IgD-negative memory B cell (primary cell): ENCODE measurements at regions not wholly inside any gene's neighbourhood (a gene's known extent, or its start where the extent isn't known, plus 50 kb on each side); places are given as distances from the start of the nearest gene placed in this dataset.

ENCODE experiments used
- H3K27ac Mint-ChIP-seq, 3 donors: one replicate each; pipeline ENCODE4 v1.8.0; 2020 to 2022; ENCODE audit warnings: mild to moderate bottlenecking in 3 of 3, mixed read lengths in 3 of 3, moderate library complexity in 1 of 3
- H3K27me3 Mint-ChIP-seq: one replicate; pipeline ENCODE4 v1.8.0; 2021; ENCODE audit warnings: mixed read lengths
- H3K36me3 Mint-ChIP-seq: one replicate; pipeline ENCODE4 v1.8.0; 2020; ENCODE audit warnings: mild to moderate bottlenecking, mixed read lengths
- H3K4me1 Mint-ChIP-seq, 3 donors: one replicate each; pipeline ENCODE4 v1.8.0; 2020 to 2022; ENCODE audit warnings: mixed read lengths in 3 of 3, mild to moderate bottlenecking in 1 of 3
- H3K4me3 Mint-ChIP-seq, 4 donors: one replicate each; pipeline ENCODE4 v1.8.0; 2020 to 2022; ENCODE audit warnings: mild to moderate bottlenecking in 4 of 4, mixed read lengths in 4 of 4, moderate library complexity in 3 of 4
- H3K9me3 Mint-ChIP-seq, 3 donors: one replicate each; pipeline ENCODE4 v1.8.0; 2020 to 2021; ENCODE audit warnings: mixed read lengths in 3 of 3, mild to moderate bottlenecking in 1 of 3

GRCh38 chr13:85469320-85469719, 329.9 kb downstream of the SLITRK6 start:
- H3K4me1 Mint-ChIP-seq = no peaks in the 10 kb centered on the region
- H3K36me3 Mint-ChIP-seq = no peaks in the 10 kb centered on the region
- H3K27ac Mint-ChIP-seq = no peak overlapping the region
- H3K27me3 Mint-ChIP-seq = no peaks in the 10 kb centered on the region
- H3K4me3 Mint-ChIP-seq = no peak overlapping the region
- peaks cover 5 to 12% (median 5%) of the 10 kb centered on the region in 3 donors for H3K9me3 Mint-ChIP-seq

- H3K36me3 Mint-ChIP-seq = no peaks in the 10 kb centered on the region
- H3K27me3 Mint-ChIP-seq = no peaks in the 10 kb centered on the region
- H3K4me3 Mint-ChIP-seq = no peak overlapping the region
- peaks cover 7 to 12% (median 9%) of the 10 kb centered on the region in 3 donors for H3K9me3 Mint-ChIP-seq
- no peak overlapping the region for H3K27ac Mint-ChIP-seq
- no peaks in the 10 kb centered on the region for H3K4me1 Mint-ChIP-seq
Observed at GRCh38 chr13:85462792-85463425, 336.3 kb downstream of the SLITRK6 start.

GRCh38 chr13:85461621-85462020, 337.6 kb downstream of the SLITRK6 start:
- no peaks in the 10 kb centered on the region for H3K27me3 Mint-ChIP-seq
- no peak overlapping the region for H3K27ac Mint-ChIP-seq
- H3K36me3 Mint-ChIP-seq = no peaks in the 10 kb centered on the region
- H3K4me1 Mint-ChIP-seq = no peaks in the 10 kb centered on the region
- peaks cover 8 to 13% (median 9%) of the 10 kb centered on the region in 3 donors for H3K9me3 Mint-ChIP-seq
- H3K4me3 Mint-ChIP-seq = no peak overlapping the region

- Mint-ChIP-seq H3K27ac (no peak overlapping the region), H3K27me3 (no peaks in the 10 kb centered on the region), H3K4me1 (no peaks in the 10 kb centered on the region), H3K9me3 (peaks cover 0 to 2% (median 0%) of the 10 kb centered on the region in 3 donors), H3K4me3 (no peak overlapping the region), H3K36me3 (peaks cover 1% of the 10 kb centered on the region)
Observed at GRCh38 chr13:85445534-85445933, 353.7 kb downstream of the SLITRK6 start.

- Mint-ChIP-seq H3K4me1 (no peaks in the 10 kb centered on the region), H3K9me3 (peaks cover 0 to 6% (median 3%) of the 10 kb centered on the region in 3 donors), H3K36me3 (peaks cover 1% of the 10 kb centered on the region)
Observed at GRCh38 chr13:85441975-85442374, 357.2 kb downstream of the SLITRK6 start.

GRCh38 chr13:85441364-85441763, 357.9 kb downstream of the SLITRK6 start:
- Mint-ChIP-seq H3K4me1 (no peaks in the 10 kb centered on the region), H3K27ac (no peak overlapping the region), H3K36me3 (no peaks in the 10 kb centered on the region), H3K4me3 (no peak overlapping the region), H3K9me3 (peaks cover 0 to 6% (median 3%) of the 10 kb centered on the region in 3 donors), H3K27me3 (no peaks in the 10 kb centered on the region)

More at GRCh38 chr13:85441975-85442374, 357.2 kb downstream of the SLITRK6 start:
- Mint-ChIP-seq H3K4me3 (no peak overlapping the region), H3K27me3 (no peaks in the 10 kb centered on the region), H3K27ac (no peak overlapping the region)

- no peaks in the 10 kb centered on the region for H3K27me3 Mint-ChIP-seq
- no peaks in the 10 kb centered on the region for H3K36me3 Mint-ChIP-seq
- no peak overlapping the region for H3K4me3 Mint-ChIP-seq
- H3K4me1 Mint-ChIP-seq = no peaks in the 10 kb centered on the region
- H3K9me3 Mint-ChIP-seq = peaks cover 3 to 6% (median 5%) of the 10 kb centered on the region in 3 donors
- no peak overlapping the region for H3K27ac Mint-ChIP-seq
Observed at GRCh38 chr13:85436029-85436428, 363.2 kb downstream of the SLITRK6 start.

- Mint-ChIP-seq H3K36me3 (no peaks in the 10 kb centered on the region), H3K4me1 (no peaks in the 10 kb centered on the region), H3K4me3 (no peak overlapping the region), H3K27me3 (no peaks in the 10 kb centered on the region), H3K27ac (no peak overlapping the region), H3K9me3 (peaks cover 3 to 6% (median 5%) of the 10 kb centered on the region in 3 donors)
Observed at GRCh38 chr13:85434927-85435326, 364.3 kb downstream of the SLITRK6 start.

- no peak overlapping the region for H3K27ac Mint-ChIP-seq
Observed at GRCh38 chr13:85432881-85433280, 366.3 kb downstream of the SLITRK6 start.

GRCh38 chr13:85431720-85432119, 367.5 kb downstream of the SLITRK6 start:
- Mint-ChIP-seq H3K4me3 (no peak overlapping the region), H3K36me3 (no peaks in the 10 kb centered on the region), H3K27me3 (no peaks in the 10 kb centered on the region), H3K4me1 (no peaks in the 10 kb centered on the region), H3K9me3 (peaks cover 0 to 5% (median 2%) of the 10 kb centered on the region in 3 donors), H3K27ac (no peak overlapping the region)

More at GRCh38 chr13:85432881-85433280, 366.3 kb downstream of the SLITRK6 start:
- Mint-ChIP-seq H3K36me3 (no peaks in the 10 kb centered on the region), H3K9me3 (peaks cover 2 to 5% (median 5%) of the 10 kb centered on the region in 3 donors), H3K4me3 (no peak overlapping the region), H3K4me1 (no peaks in the 10 kb centered on the region), H3K27me3 (no peaks in the 10 kb centered on the region)

- Mint-ChIP-seq H3K4me1 (no peaks in the 10 kb centered on the region), H3K4me3 (no peak overlapping the region), H3K27ac (no peak overlapping the region), H3K9me3 (peaks cover 0 to 5% (median 2%) of the 10 kb centered on the region in 3 donors), H3K36me3 (no peaks in the 10 kb centered on the region), H3K27me3 (no peaks in the 10 kb centered on the region)
Observed at GRCh38 chr13:85430216-85430794, 368.9 kb downstream of the SLITRK6 start.

GRCh38 chr13:85427416-85427815, 371.8 kb downstream of the SLITRK6 start:
- no peaks in the 10 kb centered on the region for H3K4me1 Mint-ChIP-seq
- no peaks in the 10 kb centered on the region for H3K27me3 Mint-ChIP-seq
- H3K27ac Mint-ChIP-seq = no peak overlapping the region
- H3K9me3 Mint-ChIP-seq = peaks cover 0 to 2% (median under 1%) of the 10 kb centered on the region in 3 donors
- H3K4me3 Mint-ChIP-seq = no peak overlapping the region
- H3K36me3 Mint-ChIP-seq = no peaks in the 10 kb centered on the region

GRCh38 chr13:85420136-85420535, 379.1 kb downstream of the SLITRK6 start:
- Mint-ChIP-seq H3K9me3 (peaks cover 0 to 2% (median 0%) of the 10 kb centered on the region in 3 donors), H3K36me3 (no peaks in the 10 kb centered on the region), H3K27me3 (no peaks in the 10 kb centered on the region), H3K4me3 (no peak overlapping the region), H3K27ac (no peak overlapping the region), H3K4me1 (no peaks in the 10 kb centered on the region)

- H3K9me3 Mint-ChIP-seq = peaks cover 0 to 2% (median 0%) of the 10 kb centered on the region in 3 donors
- H3K27ac Mint-ChIP-seq = no peak overlapping the region
- H3K36me3 Mint-ChIP-seq = no peaks in the 10 kb centered on the region
- H3K4me1 Mint-ChIP-seq = no peaks in the 10 kb centered on the region
- no peak overlapping the region for H3K4me3 Mint-ChIP-seq
- H3K27me3 Mint-ChIP-seq = no peaks in the 10 kb centered on the region
Observed at GRCh38 chr13:85419611-85420010, 379.6 kb downstream of the SLITRK6 start.

GRCh38 chr13:85417807-85418206, 381.4 kb downstream of the SLITRK6 start:
- Mint-ChIP-seq H3K27me3 (no peaks in the 10 kb centered on the region), H3K4me3 (peak overlapping the region in 2 of 4 donors; percentile 47 to 58), H3K27ac (no peak overlapping the region), H3K36me3 (no peaks in the 10 kb centered on the region), H3K9me3 (no peaks in the 10 kb centered on the region), H3K4me1 (no peaks in the 10 kb centered on the region)

GRCh38 chr13:85413664-85414063, 385.6 kb downstream of the SLITRK6 start:
- H3K4me1 Mint-ChIP-seq = no peaks in the 10 kb centered on the region
- no peaks in the 10 kb centered on the region for H3K36me3 Mint-ChIP-seq
- H3K9me3 Mint-ChIP-seq = peaks cover 0 to 3% (median 0%) of the 10 kb centered on the region in 3 donors
- no peak overlapping the region for H3K27ac Mint-ChIP-seq
- H3K27me3 Mint-ChIP-seq = no peaks in the 10 kb centered on the region
- H3K4me3 Mint-ChIP-seq = no peak overlapping the region
